ENCODE measurements at regions not wholly inside any gene's neighbourhood (a gene's known extent, or its start where the extent isn't known, plus 50 kb on each side); places are given as distances from the start of the nearest gene placed in this dataset.
"Not testable (repeated sequence)": the region's sequence is repeated elsewhere in the genome, so short reads cannot be mapped to it uniquely, and the experiment has no call there.

DNA sequence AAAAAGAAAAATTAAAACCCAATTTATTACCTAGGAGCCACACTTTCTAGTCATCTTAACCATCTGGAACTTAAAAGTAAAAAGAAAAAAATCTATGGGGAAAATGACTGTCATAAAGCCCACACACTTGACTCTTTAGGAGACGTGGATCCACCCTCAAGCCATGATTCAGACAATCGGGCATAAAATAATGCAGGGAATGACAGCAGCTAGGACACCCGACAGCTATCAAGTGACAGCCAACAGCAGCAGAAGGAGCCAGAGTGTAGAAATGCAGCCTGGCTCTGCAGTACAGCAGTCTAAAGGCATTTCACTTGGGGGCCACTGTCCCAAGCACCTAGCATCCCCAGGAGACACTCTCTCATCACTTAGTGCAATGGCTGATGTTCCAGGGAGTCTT lies 226.9 kb downstream of the CAAP1 start:
- no peak for TF ChIP-seq CTCF (IDR thresholded peaks at IDR 0.05; ENCODE audit: low read depth, low read length)
- H3K4me3 ChIP-seq (ENCODE audit: low read depth, low read length), result no peak overlapping the region
- in situ Hi-C loops (cut with HindIII; ENCODE audit: low sequenced_read_pairs), result no loop called here
- no peak for DNase-seq (ENCODE audit: low read depth, low spot score)

DNA sequence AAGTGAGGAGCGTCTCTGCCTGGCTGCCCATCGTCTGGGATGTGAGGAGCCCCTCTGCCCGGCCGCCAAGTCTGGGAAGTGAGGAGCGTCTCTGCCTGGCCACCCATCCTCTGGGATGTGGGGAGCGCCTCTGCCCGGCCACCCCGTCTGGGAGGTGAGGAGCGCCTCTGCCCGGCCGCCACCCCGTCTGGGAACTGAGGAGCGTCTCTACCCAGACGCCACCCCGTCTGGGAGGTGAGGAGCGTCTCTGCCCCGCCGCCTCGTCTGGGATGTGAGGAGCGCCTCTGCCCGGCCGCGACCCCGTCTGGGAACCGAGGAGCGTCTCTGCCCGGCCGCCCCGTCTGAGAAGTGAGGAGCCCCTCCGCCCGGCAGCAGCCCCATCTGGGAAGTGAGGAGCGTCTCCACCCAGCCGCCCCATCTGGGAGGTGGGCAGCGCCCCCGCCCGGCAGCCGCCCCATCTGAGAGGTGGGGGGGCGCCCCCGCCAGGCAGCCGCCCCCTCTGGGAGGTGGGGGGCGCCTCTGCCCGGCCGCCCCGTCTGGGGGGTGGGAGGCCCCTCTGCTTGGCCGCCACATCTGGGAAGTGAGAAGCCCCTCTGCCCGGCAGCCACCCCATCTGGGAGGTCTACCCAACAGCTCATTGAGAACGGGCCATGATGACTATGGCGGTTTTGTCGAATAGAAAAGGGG lies 228.4 kb downstream of the CAAP1 start:
- in situ Hi-C loops (cut with HindIII; ENCODE audit: low sequenced_read_pairs); DNase-seq (ENCODE audit: low read depth, low spot score); H3K4me3 ChIP-seq (ENCODE audit: low read depth, low read length): not testable (repeated sequence)

- TF ChIP-seq CTCF (IDR thresholded peaks at IDR 0.05; ENCODE audit: low read depth, low read length), result no peak
- in situ Hi-C loops (cut with HindIII; ENCODE audit: low sequenced_read_pairs), result no loop called here
- DNase-seq (ENCODE audit: low read depth, low spot score), result no peak
- no peak overlapping the region for H3K4me3 ChIP-seq (ENCODE audit: low read depth, low read length)
Observed at GRCh38 chr9:26662476-26662875, 230.1 kb downstream of the CAAP1 start.

GRCh38 chr9:26658476-26658875 lies 234.1 kb downstream of the CAAP1 start:
- in situ Hi-C loops (cut with HindIII; ENCODE audit: low sequenced_read_pairs), result no loop called here
- H3K4me3 ChIP-seq (ENCODE audit: low read depth, low read length), result no peak overlapping the region
- TF ChIP-seq CTCF (IDR thresholded peaks at IDR 0.05; ENCODE audit: low read depth, low read length), result no peak
- no peak for DNase-seq (ENCODE audit: low read depth, low spot score)

DNA sequence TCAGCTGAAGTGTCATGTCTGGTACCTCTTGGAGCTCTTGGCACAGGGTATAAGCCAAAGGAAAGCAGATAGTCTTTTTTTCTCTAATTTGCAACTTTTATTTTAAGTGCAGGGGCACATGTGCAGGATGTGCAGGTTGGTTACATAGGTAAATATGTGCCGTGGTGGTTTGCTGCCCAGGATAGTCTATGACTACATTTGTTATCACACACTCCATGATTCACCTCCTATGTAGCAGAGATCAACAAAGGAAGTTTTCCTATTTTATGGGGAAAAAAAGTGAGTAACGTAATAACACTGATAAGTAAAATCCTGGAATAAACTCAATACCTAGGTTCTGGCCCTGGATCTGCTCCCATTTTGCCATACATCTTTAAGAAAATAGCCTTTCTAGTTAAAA lies 234.6 kb downstream of the CAAP1 start:
- no peak for DNase-seq (ENCODE audit: low read depth, low spot score)
- no peak for TF ChIP-seq CTCF (IDR thresholded peaks at IDR 0.05; ENCODE audit: low read depth, low read length)
- no peak overlapping the region for H3K4me3 ChIP-seq (ENCODE audit: low read depth, low read length)
- in situ Hi-C loops (cut with HindIII; ENCODE audit: low sequenced_read_pairs), result no loop called here

DNA sequence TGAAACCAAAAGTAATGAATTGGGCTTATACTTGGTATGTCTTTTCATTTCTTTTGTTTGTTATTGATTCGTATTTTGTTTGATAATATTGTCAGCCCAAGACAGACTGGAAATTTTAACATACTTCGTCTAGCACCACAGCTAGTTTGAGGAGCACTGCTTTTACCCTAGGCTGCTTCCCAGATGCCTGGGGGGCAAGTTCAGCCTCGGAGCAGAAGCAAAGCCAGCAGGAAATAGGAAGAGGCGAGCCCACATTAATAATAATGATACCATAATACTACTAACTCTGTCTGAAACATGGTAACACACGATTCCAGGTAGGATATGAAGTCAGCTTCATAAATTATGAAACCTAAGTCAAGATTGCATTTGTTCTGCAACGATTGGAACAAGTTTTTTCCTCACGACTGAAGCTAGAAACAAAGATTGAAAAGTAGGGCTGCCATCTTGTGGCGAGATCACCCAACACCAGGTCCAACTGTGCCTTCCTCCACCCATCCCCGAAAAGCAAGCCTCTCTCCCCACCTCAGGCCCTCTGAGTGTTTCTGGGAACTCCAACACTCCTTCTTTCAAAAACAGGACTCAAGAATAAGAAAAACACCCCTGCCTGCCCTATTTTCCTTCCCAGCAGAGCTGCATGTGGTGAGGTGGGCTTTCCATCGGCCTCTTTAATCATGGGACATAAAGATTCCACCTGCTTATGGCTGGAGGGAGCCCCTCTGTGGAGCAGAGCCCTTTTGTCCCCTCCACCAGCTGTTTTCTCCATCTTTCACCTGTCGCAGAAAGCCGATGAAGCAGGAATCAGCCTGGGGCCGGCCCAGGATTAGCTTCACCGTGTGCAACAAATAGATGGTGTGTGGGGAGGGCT lies 236.4 kb downstream of the CAAP1 start:
- in situ Hi-C loops (cut with HindIII; ENCODE audit: low sequenced_read_pairs), result no loop called here
- H3K4me3 ChIP-seq (ENCODE audit: low read depth, low read length), result no peak overlapping the region
- TF ChIP-seq CTCF (IDR thresholded peaks at IDR 0.05; ENCODE audit: low read depth, low read length), result peak; percentile 52
- peak; percentile 12 for DNase-seq (ENCODE audit: low read depth, low spot score)

- in situ Hi-C loops (cut with HindIII; ENCODE audit: low sequenced_read_pairs), result no loop called here
- no peak for DNase-seq (ENCODE audit: low read depth, low spot score)
- no peak overlapping the region for H3K4me3 ChIP-seq (ENCODE audit: low read depth, low read length)
- no peak for TF ChIP-seq CTCF (IDR thresholded peaks at IDR 0.05; ENCODE audit: low read depth, low read length)
Observed at GRCh38 chr9:26655166-26655565, 237.4 kb downstream of the CAAP1 start.
